SK-N-SH (cell line): ENCODE measurements at regions not wholly inside any gene's neighbourhood (a gene's known extent, or its start where the extent isn't known, plus 50 kb on each side); places are given as distances from the start of the nearest gene placed in this dataset.

Source experiments
- CTCF ChIA-PET: fragments of 300-600, 350-600 bp; formaldehyde crosslinking; extraction: SDS; loops from one replicate; lab custom pipeline; 2021; lab: Yijun Ruan, JAX
- POLR2A ChIA-PET: fragments of 350-600 bp; sonication (Branson Sonifier 250); formaldehyde crosslinking; extraction: SDS; loops from one replicate; lab custom pipeline; 2020; ENCODE audit warnings: antibody characterized with exemption, inconsistent platforms; lab: Yijun Ruan, JAX
- DNase-seq: peaks from one replicate; pipeline ENCODE4 v3.0.0; 2012
- H2AFZ ChIP-seq: fragments of 200-600 bp; sonication (generic); 2 replicates; pipeline ENCODE4 v1.8.1; 2016; ENCODE audit warnings: antibody characterized with exemption, mild to moderate bottlenecking, low read depth
- H3F3A ChIP-seq: fragments of 200-600 bp; sonication (generic); replicated peaks from 2 replicates; pipeline ENCODE3; 2016; ENCODE audit warnings: antibody characterized with exemption, mild to moderate bottlenecking; ENCODE audit not compliant: insufficient read depth
- H3K27ac ChIP-seq, 2 experiments: fragments of 200-500 bp in 1 of 2; fragments of 200-600 bp in 1 of 2; sonication (Bioruptor generic) in 1 of 2; sonication (generic), shearing (Covaris generic) in 1 of 2; 2 replicates each; pipeline versions ENCODE4 v1.5.1 to v1.6.1; 2014 to 2016; ENCODE audit warnings: low read depth in 2 of 2, inconsistent platforms in 1 of 2, low read length in 1 of 2, mild to moderate bottlenecking in 1 of 2, mixed read lengths in 1 of 2
- H3K27me3 ChIP-seq: fragments of 200-600 bp; sonication (generic), shearing (Covaris generic); 2 replicates; pipeline ENCODE4 v1.6.1; 2016; ENCODE audit warnings: mixed run types; ENCODE audit not compliant: insufficient read depth
- H3K36me3 ChIP-seq, 2 experiments: fragments of 200-500 bp in 1 of 2; fragments of 200-600 bp in 1 of 2; sonication (Bioruptor generic) in 1 of 2; sonication (generic) in 1 of 2; replicated peaks in 1 of 2; 2 replicates each; pipeline versions ENCODE3 to v1.5.1; 2014 to 2016; ENCODE audit warnings: low read length in 1 of 2, mild to moderate bottlenecking in 1 of 2; ENCODE audit not compliant: insufficient read depth in 2 of 2, control insufficient read depth in 1 of 2
- H3K4me1 ChIP-seq, 2 experiments: fragments of 200-500 bp in 1 of 2; fragments of 200-600 bp in 1 of 2; sonication (Bioruptor generic) in 1 of 2; sonication (generic), shearing (Covaris generic) in 1 of 2; 2 replicates each; pipeline versions ENCODE4 v1.5.1 to v1.6.1; 2014 to 2016; ENCODE audit warnings: low read depth in 1 of 2, low read length in 1 of 2, mixed run types in 1 of 2; ENCODE audit not compliant: insufficient read depth in 2 of 2, control insufficient read depth in 1 of 2
- H3K4me2 ChIP-seq: fragments of 200-600 bp; sonication (generic), shearing (Covaris generic); 2 replicates; pipeline ENCODE4 v1.6.1; 2017; ENCODE audit warnings: mixed run types
- H3K4me3 ChIP-seq, 2 experiments: fragments of 200-500 bp in 1 of 2; fragments of 200-600 bp in 1 of 2; sonication (Bioruptor generic) in 1 of 2; sonication (generic), shearing (Covaris generic) in 1 of 2; 2 replicates each; pipeline versions ENCODE4 v1.5.1 to v1.8.1; 2014 to 2016; ENCODE audit warnings: low read depth in 2 of 2, inconsistent platforms in 1 of 2, low read length in 1 of 2, mild to moderate bottlenecking in 1 of 2, mixed read lengths in 1 of 2, moderate library complexity in 1 of 2
- H3K79me2 ChIP-seq: fragments of 200-600 bp; sonication (generic); 2 replicates; pipeline ENCODE4 v1.8.1; 2017; ENCODE audit warnings: mild to moderate bottlenecking; ENCODE audit not compliant: insufficient read depth
- H3K9ac ChIP-seq: fragments of 200-600 bp; sonication (generic); 2 replicates; pipeline ENCODE4 v1.6.1; 2017; ENCODE audit warnings: mixed run types
- H3K9me2 ChIP-seq: fragments of 200-600 bp; sonication (generic); 2 replicates; pipeline ENCODE4 v1.6.1; 2017; ENCODE audit warnings: mixed run types
- H3K9me3 ChIP-seq: fragments of 200-600 bp; sonication (generic); 2 replicates; pipeline ENCODE4 v1.6.1; 2017; ENCODE audit warnings: mixed run types, mild to moderate bottlenecking, moderate library complexity
- H4K20me1 ChIP-seq: fragments of 200-600 bp; sonication (generic); 2 replicates; pipeline ENCODE4 v1.6.1; 2017; ENCODE audit warnings: mild to moderate bottlenecking, mixed run types; ENCODE audit not compliant: insufficient read depth
- EP300 ChIP-seq, 2 experiments: IDR thresholded peaks; 2 replicates each; pipeline versions ENCODE4 v1.4.0 to v1.6.1; 2012; ENCODE audit warnings: borderline replicate concordance in 1 of 2, low read depth in 1 of 2, low read length in 1 of 2
- FOXJ3 ChIP-seq: sonication (generic); formaldehyde crosslinking; IDR thresholded peaks from 2 replicates; pipeline ENCODE4 v1.5.1; 2020; ENCODE audit warnings: mild to moderate bottlenecking, missing genetic modification reagents
- GATA2 ChIP-seq: sonication (generic); formaldehyde crosslinking; IDR thresholded peaks from 2 replicates; pipeline ENCODE4 v1.5.0; 2020; ENCODE audit warnings: mild to moderate bottlenecking, missing genetic modification reagents
- IRF3 ChIP-seq: fragments of 150-350 bp; IDR thresholded peaks from 2 replicates; pipeline ENCODE4 v1.6.1; 2016; ENCODE audit warnings: mild to moderate bottlenecking, low read depth, low read length
- JUND ChIP-seq: IDR thresholded peaks from 2 replicates; pipeline ENCODE4 v1.4.0; 2012
- MEF2A ChIP-seq: IDR thresholded peaks from 2 replicates; pipeline ENCODE4 v1.4.0; 2012; ENCODE audit warnings: low read depth, borderline replicate concordance
- MXI1 ChIP-seq: IDR thresholded peaks from 2 replicates; pipeline ENCODE4 v1.6.1; 2012; ENCODE audit warnings: mild to moderate bottlenecking, low read depth, low read length, improper control_type of control experiment
- NRF1 ChIP-seq: IDR thresholded peaks from 2 replicates; pipeline ENCODE4 v1.6.1; 2012; ENCODE audit warnings: low read depth, mild to moderate bottlenecking, low read length
- PBX3 ChIP-seq: IDR thresholded peaks from 2 replicates; pipeline ENCODE4; 2012
- RAD21 ChIP-seq: IDR thresholded peaks from 2 replicates; pipeline ENCODE4 v1.6.1; 2012; ENCODE audit warnings: mild to moderate bottlenecking, low read length
- RCOR1 ChIP-seq: fragments of 150-350 bp; IDR thresholded peaks from 2 replicates; pipeline ENCODE4 v1.6.1; 2017; ENCODE audit warnings: antibody characterized with exemption, low read length
- RFX5 ChIP-seq: IDR thresholded peaks from 2 replicates; pipeline ENCODE4 v1.6.1; 2012; ENCODE audit warnings: mild to moderate bottlenecking, improper control_type of control experiment, low read length
- RXRA ChIP-seq: IDR thresholded peaks from 2 replicates; pipeline ENCODE4 v1.4.0; 2012; ENCODE audit warnings: low read depth, mild to moderate bottlenecking, borderline replicate concordance
- SIN3A ChIP-seq: IDR thresholded peaks from 2 replicates; pipeline ENCODE4 v1.6.1; 2012; ENCODE audit warnings: low read depth, mild to moderate bottlenecking, low read length, moderate library complexity, borderline replicate concordance
- TAF1 ChIP-seq: IDR thresholded peaks from 2 replicates; pipeline ENCODE4 v1.6.1; 2012; ENCODE audit warnings: low read depth, mild to moderate bottlenecking, low read length, moderate library complexity, borderline replicate concordance
- YY1 ChIP-seq: IDR thresholded peaks from 2 replicates; pipeline ENCODE4 v1.4.0; 2012; ENCODE audit warnings: low read depth, mild to moderate bottlenecking
- WGBS: methylation state at CpG from one replicate; pipeline ENCODE4 v1.1.6; 2017; ENCODE audit warnings: low lambda C conversion rate; 5-methylcytosine and 5-hydroxymethylcytosine counted together
- TF ChIP-seq, protein P1 (sequence below): IDR thresholded peaks from 2 replicates; pipeline ENCODE4 v1.4.0; 2012; ENCODE audit warnings: low read depth, borderline replicate concordance

DNA sequence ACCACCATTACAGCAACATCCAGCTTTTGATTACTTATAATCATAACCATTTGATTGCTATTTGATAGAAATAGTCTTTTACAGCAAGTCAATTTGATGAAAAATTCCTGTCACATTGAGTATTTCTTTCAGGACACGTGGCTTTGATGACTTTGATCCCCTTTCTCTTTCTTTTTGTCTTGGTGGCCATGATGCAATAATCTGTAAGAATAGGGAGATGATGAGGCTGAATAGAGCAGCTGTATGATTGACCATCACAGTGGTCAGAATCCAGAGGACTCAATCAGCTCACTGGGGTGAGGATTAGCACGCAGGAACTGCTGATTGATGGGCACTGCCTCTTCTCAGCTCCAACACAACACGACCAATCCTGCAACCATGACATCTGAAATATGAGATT lies 262.7 kb downstream of the PARP8 start:
- Histone ChIP-seq H3K4me1 (no peaks in the 10 kb centered on the region), H2AFZ (no peak overlapping the region), H3K9me2 (no peaks in the 10 kb centered on the region), H4K20me1 (no peaks in the 10 kb centered on the region), H3K27ac (no peak overlapping the region), H3K4me3 (peak overlapping the region in 1 of 2 experiments; percentile 12; a peak in 1 of 4 replicates), H3K9ac (no peak overlapping the region), H3K79me2 (no peaks in the 10 kb centered on the region), H3K9me3 (no peaks in the 10 kb centered on the region), H3K4me2 (no peak overlapping the region), H3K27me3 (no peaks in the 10 kb centered on the region; the same call in 1 of the 2 replicates)
- WGBS, result 32% methylated on average over 3 of the region's 3 CpGs
- ChIA-PET POLR2A (no interaction called here), CTCF (interaction anchor here (1.3 kb wide), 1 partner anchor 373 kb away, joined by 3 read pairs; no protein-coding TSS in a partner anchor)
- no peak for TF ChIP-seq SIN3A
- TF ChIP-seq JUND, result no peak
- TF ChIP-seq GATA2 (CRISPR knock-in tag), result no peak
- no peak for TF ChIP-seq RAD21
- TF ChIP-seq RCOR1, result no peak
- TF ChIP-seq MXI1, result no peak
- no peak for TF ChIP-seq RFX5
- no peak for TF ChIP-seq EP300 (IDR thresholded peaks at IDR 0.05; ENCODE audit: borderline replicate concordance in 1 of 2, low read depth in 1 of 2, low read length in 1 of 2)
- no peak for TF ChIP-seq MEF2A
- TF ChIP-seq, protein P1, sequence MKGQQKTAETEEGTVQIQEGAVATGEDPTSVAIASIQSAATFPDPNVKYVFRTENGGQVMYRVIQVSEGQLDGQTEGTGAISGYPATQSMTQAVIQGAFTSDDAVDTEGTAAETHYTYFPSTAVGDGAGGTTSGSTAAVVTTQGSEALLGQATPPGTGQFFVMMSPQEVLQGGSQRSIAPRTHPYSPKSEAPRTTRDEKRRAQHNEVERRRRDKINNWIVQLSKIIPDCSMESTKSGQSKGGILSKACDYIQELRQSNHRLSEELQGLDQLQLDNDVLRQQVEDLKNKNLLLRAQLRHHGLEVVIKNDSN, result no peak
- TF ChIP-seq, all 33 proteins: peak for 0
- DNase-seq, result no peak
- Histone ChIP-seq H3F3A (no peaks in the 10 kb centered on the region), H3K36me3 (no peaks in the 10 kb centered on the region)

- Histone ChIP-seq H3K4me1 (no peaks in the 10 kb centered on the region), H3K79me2 (no peaks in the 10 kb centered on the region), H4K20me1 (no peaks in the 10 kb centered on the region), H3K9ac (no peak overlapping the region), H3K9me3 (no peaks in the 10 kb centered on the region), H3F3A (no peaks in the 10 kb centered on the region), H2AFZ (no peak overlapping the region), H3K4me2 (no peak overlapping the region), H3K4me3 (no peak overlapping the region), H3K36me3 (no peaks in the 10 kb centered on the region), H3K9me2 (no peaks in the 10 kb centered on the region), H3K27me3 (no peaks in the 10 kb centered on the region; the same call in 1 of the 2 replicates), H3K27ac (no peak overlapping the region)
- POLR2A ChIA-PET, result no interaction called here
- WGBS, result 10% methylated on average over 2 of the region's 2 CpGs
- CTCF ChIA-PET, result interaction anchor here (0.7 kb wide), 1 partner anchor 11 kb away, joined by 3 read pairs; no protein-coding TSS in a partner anchor
- no peak for DNase-seq
- no peak for TF ChIP-seq RFX5
- TF ChIP-seq, protein P1, result no peak
- no peak for TF ChIP-seq RXRA
- no peak for TF ChIP-seq PBX3
- no peak for TF ChIP-seq FOXJ3 (CRISPR knock-in tag)
- no peak for TF ChIP-seq YY1
- no peak for TF ChIP-seq IRF3
- no peak for TF ChIP-seq RCOR1
- TF ChIP-seq TAF1, result no peak
- no peak for TF ChIP-seq NRF1
- TF ChIP-seq GATA2 (CRISPR knock-in tag), result no peak
- no peak for TF ChIP-seq RAD21
These were observed 267.9 kb downstream of the PARP8 start for GRCh38 chr5:50934343-50934742.
